Breast epithelium (tissue), 3 donors: ENCODE measurements at regions not wholly inside any gene's neighbourhood (a gene's known extent, or its start where the extent isn't known, plus 50 kb on each side); places are given as distances from the start of the nearest gene placed in this dataset.

ENCODE experiments used
- CTCF ChIP-seq, 3 donors: fragments of 450-650 bp; IDR thresholded peaks; one replicate each; pipeline ENCODE4 v1.5.1; 2016 to 2017; ENCODE audit warnings: antibody characterized with exemption in 3 of 3, mild to moderate bottlenecking in 3 of 3, moderate library complexity in 3 of 3
- POLR2A ChIP-seq: fragments of 450-650 bp; IDR thresholded peaks from one replicate; pipeline ENCODE4 v1.6.1; 2016; ENCODE audit warnings: antibody characterized with exemption, mild to moderate bottlenecking, moderate library complexity
- POLR2AphosphoS5 ChIP-seq, 3 donors: sonication (generic); formaldehyde crosslinking; IDR thresholded peaks; one replicate each; pipeline ENCODE4 v1.6.1; 2017; ENCODE audit warnings: antibody characterized with exemption in 3 of 3

- no peak for TF ChIP-seq POLR2A
- TF ChIP-seq POLR2AphosphoS5 (IDR thresholded peaks at IDR 0.05): no peak
- no peak for TF ChIP-seq CTCF (IDR thresholded peaks at IDR 0.05)
These were observed 218.6 kb downstream of the IRS1 start for GRCh38 chr2:226581004-226581403.
